HepG2 (cell line): ENCODE measurements at regions not wholly inside any gene's neighbourhood (a gene's known extent, or its start where the extent isn't known, plus 50 kb on each side); places are given as distances from the start of the nearest gene placed in this dataset.

Source experiments
- CBX1 ChIP-seq: IDR thresholded peaks from one replicate; pipeline ENCODE4 v1.6.1; 2016; ENCODE audit warnings: antibody characterized with exemption, low read depth
- CTCF ChIP-seq: sonication (generic); formaldehyde crosslinking; IDR thresholded peaks from 2 replicates; pipeline ENCODE4 v1.5.0; 2020; ENCODE audit warnings: mild to moderate bottlenecking, missing genetic modification reagents, moderate library complexity
- FOXM1 ChIP-seq: sonication (generic); formaldehyde crosslinking; IDR thresholded peaks from 2 replicates; pipeline ENCODE4 v1.5.0; 2020; ENCODE audit warnings: missing genetic modification reagents
- NFATC3 ChIP-seq: sonication (generic); formaldehyde crosslinking; IDR thresholded peaks from 2 replicates; pipeline ENCODE4 v1.5.1; 2020; ENCODE audit warnings: mild to moderate bottlenecking, missing genetic modification reagents
- REL ChIP-seq: sonication (generic); formaldehyde crosslinking; conservative IDR thresholded peaks from 2 replicates; pipeline ENCODE4 v1.8.0; 2022; ENCODE audit warnings: mild to moderate bottlenecking, missing genetic modification reagents, moderate library complexity
- SIN3B ChIP-seq: fragments of 150-350 bp; IDR thresholded peaks from 2 replicates; pipeline ENCODE4 v1.6.1; 2014; ENCODE audit warnings: low read length
- SMC3 ChIP-seq: IDR thresholded peaks from 2 replicates; pipeline ENCODE4 v1.6.1; 2011; ENCODE audit warnings: low read length, improper control_type of control experiment
- SRF ChIP-seq: IDR thresholded peaks from 2 replicates; pipeline ENCODE4 v1.6.1; 2011; ENCODE audit warnings: mild to moderate bottlenecking, low read depth, low read length, moderate library complexity
- ZBTB44 ChIP-seq: sonication (generic); formaldehyde crosslinking; IDR thresholded peaks from 2 replicates; pipeline ENCODE4 v1.4.0; 2020; ENCODE audit warnings: missing genetic modification reagents
- ZNF274 ChIP-seq: sonication (generic); formaldehyde crosslinking; IDR thresholded peaks from 2 replicates; pipeline ENCODE4 v1.5.1; 2020; ENCODE audit warnings: mild to moderate bottlenecking, missing genetic modification reagents
- ZNF335 ChIP-seq: sonication (generic); formaldehyde crosslinking; IDR thresholded peaks from 2 replicates; pipeline ENCODE4 v1.4.0; 2020; ENCODE audit warnings: missing genetic modification reagents
- TF ChIP-seq, protein P1 (sequence below): IDR thresholded peaks from 2 replicates; pipeline ENCODE4 v1.6.1; 2012; ENCODE audit warnings: inconsistent platforms
- TF ChIP-seq, protein P2 (sequence below): sonication (generic); formaldehyde crosslinking; IDR thresholded peaks from 2 replicates; pipeline ENCODE4 v1.4.0; 2020; ENCODE audit warnings: missing genetic modification reagents

DNA sequence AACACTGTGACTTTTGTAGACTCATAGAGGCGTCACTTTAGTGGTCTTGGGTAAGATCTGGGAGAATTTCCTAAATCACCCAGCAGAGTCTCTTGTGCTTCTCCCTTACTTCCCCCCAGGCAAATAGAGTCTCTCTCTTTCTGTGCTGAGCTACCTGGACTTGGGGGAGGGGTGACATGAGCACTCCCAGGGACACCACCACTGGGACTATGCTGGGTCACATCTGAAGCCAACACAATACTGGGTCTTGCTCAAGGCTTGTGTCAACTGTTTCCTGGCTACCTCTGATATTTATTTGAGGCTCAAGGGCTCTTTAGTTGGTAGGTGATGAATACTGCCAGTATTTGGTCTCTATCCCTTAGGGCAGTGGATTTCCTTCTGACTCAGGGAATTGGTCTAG lies 214.6 kb upstream of the TPK1 start:
- TF ChIP-seq ZBTB44 (CRISPR knock-in tag) (no peak), ZNF335 (CRISPR knock-in tag) (no peak), SMC3 (no peak), CBX1 (no peak), SIN3B (no peak), ZNF274 (CRISPR knock-in tag) (no peak), CTCF (CRISPR knock-in tag) (no peak), REL (CRISPR knock-in tag) (no peak), SRF (no peak), FOXM1 (CRISPR knock-in tag) (no peak), NFATC3 (CRISPR knock-in tag) (no peak)
- TF ChIP-seq, protein P1, sequence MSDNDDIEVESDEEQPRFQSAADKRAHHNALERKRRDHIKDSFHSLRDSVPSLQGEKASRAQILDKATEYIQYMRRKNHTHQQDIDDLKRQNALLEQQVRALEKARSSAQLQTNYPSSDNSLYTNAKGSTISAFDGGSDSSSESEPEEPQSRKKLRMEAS = no peak
- TF ChIP-seq, protein P2, sequence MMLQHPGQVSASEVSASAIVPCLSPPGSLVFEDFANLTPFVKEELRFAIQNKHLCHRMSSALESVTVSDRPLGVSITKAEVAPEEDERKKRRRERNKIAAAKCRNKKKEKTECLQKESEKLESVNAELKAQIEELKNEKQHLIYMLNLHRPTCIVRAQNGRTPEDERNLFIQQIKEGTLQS = no peak
